Duodenal mucosa (tissue), 2 donors: ENCODE measurements at regions not wholly inside any gene's neighbourhood (a gene's known extent, or its start where the extent isn't known, plus 50 kb on each side); places are given as distances from the start of the nearest gene placed in this dataset.
"Not testable (repeated sequence)": the region's sequence is repeated elsewhere in the genome, so short reads cannot be mapped to it uniquely, and the experiment has no call there.

Source experiments
- H3K27ac ChIP-seq: one replicate; pipeline ENCODE4 v1.7.0; 2013; ENCODE audit warnings: low read depth, low read length
- H3K27me3 ChIP-seq, 2 donors: one replicate each; pipeline ENCODE4 v1.7.0; 2013; ENCODE audit warnings: low read length in 2 of 2, control low read depth in 1 of 2; ENCODE audit not compliant: insufficient read depth in 2 of 2, control insufficient read depth in 1 of 2
- H3K36me3 ChIP-seq, 2 donors: one replicate each; pipeline ENCODE4 v1.7.0; 2013; ENCODE audit warnings: low read length in 2 of 2, control low read depth in 1 of 2; ENCODE audit not compliant: insufficient read depth in 2 of 2, control insufficient read depth in 1 of 2
- H3K4me1 ChIP-seq, 2 donors: one replicate each; pipeline ENCODE4 v1.7.0; 2013; ENCODE audit warnings: low read length in 2 of 2, control low read depth in 1 of 2; ENCODE audit not compliant: insufficient read depth in 2 of 2, control insufficient read depth in 1 of 2
- H3K4me3 ChIP-seq, 2 donors: one replicate each; pipeline ENCODE4 v1.7.0; 2013; ENCODE audit warnings: low read length in 2 of 2, low read depth in 1 of 2
- H3K9ac ChIP-seq, 2 donors: one replicate each; pipeline ENCODE4 v1.7.0; 2013; ENCODE audit warnings: low read length in 2 of 2, low read depth in 1 of 2
- H3K9me3 ChIP-seq, 2 donors: one replicate each; pipeline ENCODE4 v1.7.0; 2013; ENCODE audit warnings: low read length in 2 of 2, control low read depth in 1 of 2; ENCODE audit not compliant: control insufficient read depth in 1 of 2

- Histone ChIP-seq H3K27ac (no peak overlapping the region), H3K27me3 (no peaks in the 10 kb centered on the region), H3K9ac (no peak overlapping the region), H3K4me1 (no peaks in the 10 kb centered on the region), H3K36me3 (no peaks in the 10 kb centered on the region), H3K4me3 (no peak overlapping the region), H3K9me3 (no peaks in the 10 kb centered on the region)
Observed at GRCh38 chr5:101080462-101081240, 177.6 kb upstream of the ST8SIA4 start.

GRCh38 chr5:101068298-101068697 is 165.2 kb upstream of the ST8SIA4 start:
- Histone ChIP-seq H3K9ac (no peak overlapping the region), H3K4me1 (no peaks in the 10 kb centered on the region), H3K27ac (no peak overlapping the region), H3K27me3 (no peaks in the 10 kb centered on the region), H3K9me3 (no peaks in the 10 kb centered on the region), H3K36me3 (no peaks in the 10 kb centered on the region), H3K4me3 (no peak overlapping the region)

GRCh38 chr5:101067429-101067828 is 164.3 kb upstream of the ST8SIA4 start:
- H3K9ac ChIP-seq: no peak overlapping the region
- no peak overlapping the region for H3K4me3 ChIP-seq
- no peaks in the 10 kb centered on the region for H3K36me3 ChIP-seq
- no peak overlapping the region for H3K27ac ChIP-seq
- H3K4me1 ChIP-seq: no peaks in the 10 kb centered on the region
- no peaks in the 10 kb centered on the region for H3K9me3 ChIP-seq
- H3K27me3 ChIP-seq: no peaks in the 10 kb centered on the region

GRCh38 chr5:101062902-101063301 is 159.8 kb upstream of the ST8SIA4 start:
- no peaks in the 10 kb centered on the region for H3K36me3 ChIP-seq
- no peaks in the 10 kb centered on the region for H3K9me3 ChIP-seq
- H3K4me1 ChIP-seq: no peaks in the 10 kb centered on the region
- no peaks in the 10 kb centered on the region for H3K27me3 ChIP-seq
- no peak overlapping the region for H3K27ac ChIP-seq
- H3K4me3 ChIP-seq: no peak overlapping the region
- no peak overlapping the region for H3K9ac ChIP-seq

- Histone ChIP-seq H3K36me3 (no peaks in the 10 kb centered on the region), H3K4me1 (no peaks in the 10 kb centered on the region), H3K27ac (no peak overlapping the region), H3K4me3 (no peak overlapping the region), H3K27me3 (no peaks in the 10 kb centered on the region), H3K9ac (no peak overlapping the region), H3K9me3 (no peaks in the 10 kb centered on the region)
Observed at GRCh38 chr5:101047181-101047580, 144.1 kb upstream of the ST8SIA4 start.

- no peak overlapping the region for H3K4me3 ChIP-seq
- no peak overlapping the region for H3K27ac ChIP-seq
- no peaks in the 10 kb centered on the region for H3K9me3 ChIP-seq
- no peak overlapping the region for H3K9ac ChIP-seq
- no peaks in the 10 kb centered on the region for H3K4me1 ChIP-seq
- H3K36me3 ChIP-seq: no peaks in the 10 kb centered on the region
- H3K27me3 ChIP-seq: no peaks in the 10 kb centered on the region
Observed at GRCh38 chr5:101045689-101046088, 142.6 kb upstream of the ST8SIA4 start.

- not testable (repeated sequence) for H3K36me3 ChIP-seq, H3K9me3 ChIP-seq, H3K9ac ChIP-seq, H3K4me1 ChIP-seq, H3K27ac ChIP-seq, H3K4me3 ChIP-seq, H3K27me3 ChIP-seq
Observed at GRCh38 chr5:101040002-101040401, 136.9 kb upstream of the ST8SIA4 start.

- no peaks in the 10 kb centered on the region for H3K36me3 ChIP-seq
- no peak overlapping the region for H3K4me3 ChIP-seq
- H3K9ac ChIP-seq: no peak overlapping the region
- H3K4me1 ChIP-seq: no peaks in the 10 kb centered on the region
- no peaks in the 10 kb centered on the region for H3K9me3 ChIP-seq
- H3K27ac ChIP-seq: no peak overlapping the region
- no peaks in the 10 kb centered on the region for H3K27me3 ChIP-seq
Observed at GRCh38 chr5:101036778-101037177, 133.7 kb upstream of the ST8SIA4 start.

- H3K27ac ChIP-seq: no peak overlapping the region
- no peaks in the 10 kb centered on the region for H3K9me3 ChIP-seq
- H3K4me3 ChIP-seq: no peak overlapping the region
- no peak overlapping the region for H3K9ac ChIP-seq
- H3K27me3 ChIP-seq: no peaks in the 10 kb centered on the region
- H3K36me3 ChIP-seq: no peaks in the 10 kb centered on the region
- H3K4me1 ChIP-seq: no peaks in the 10 kb centered on the region
Observed at GRCh38 chr5:101035425-101035824, 132.3 kb upstream of the ST8SIA4 start.

GRCh38 chr5:101024299-101024698 is 121.2 kb upstream of the ST8SIA4 start:
- no peaks in the 10 kb centered on the region for H3K36me3 ChIP-seq
- H3K27me3 ChIP-seq: no peaks in the 10 kb centered on the region
- H3K9me3 ChIP-seq: no peaks in the 10 kb centered on the region
- no peak overlapping the region for H3K4me3 ChIP-seq
- H3K4me1 ChIP-seq: no peaks in the 10 kb centered on the region
- no peak overlapping the region for H3K9ac ChIP-seq
- H3K27ac ChIP-seq: no peak overlapping the region
